Fibroblast of lung (primary cell): ENCODE measurements at regions not wholly inside any gene's neighbourhood (a gene's known extent, or its start where the extent isn't known, plus 50 kb on each side); places are given as distances from the start of the nearest gene placed in this dataset.

Experiments
- DNase-seq, 2 donors: peaks; one replicate each; pipeline versions ENCODE4 v3.0.0 to v3.0.0-alpha.2; 2010; ENCODE audit warnings: low read depth in 2 of 2
- H2AFZ ChIP-seq: 2 replicates; pipeline ENCODE4 v1.5.1; 2012; ENCODE audit warnings: low read length, control low read depth, inconsistent platforms
- H3K27ac ChIP-seq: 2 replicates; pipeline ENCODE4 v1.5.1; 2011; ENCODE audit warnings: low read length, control low read depth; ENCODE audit not compliant: insufficient read depth
- H3K27me3 ChIP-seq: 2 replicates; pipeline ENCODE4 v1.5.1; 2011; ENCODE audit warnings: mild to moderate bottlenecking, low read length; ENCODE audit not compliant: control insufficient read depth, insufficient read depth
- H3K36me3 ChIP-seq: 2 replicates; pipeline ENCODE4 v1.5.1; 2011; ENCODE audit warnings: low read length; ENCODE audit not compliant: control insufficient read depth, insufficient read depth
- H3K4me1 ChIP-seq: 2 replicates; pipeline ENCODE4 v1.5.1; 2011; ENCODE audit warnings: low read length; ENCODE audit not compliant: control insufficient read depth, insufficient read depth; ENCODE audit errors: extremely low read depth
- H3K4me2 ChIP-seq: 2 replicates; pipeline ENCODE4 v1.5.1; 2011; ENCODE audit warnings: low read length, control low read depth; ENCODE audit not compliant: insufficient read depth; ENCODE audit errors: extremely low read depth
- H3K4me3 ChIP-seq, 4 experiments: fragments of 200-600 bp in 1 of 4; sonication (generic) in 1 of 4; replicated peaks in 1 of 4; 2 replicates each; pipeline ENCODE4 v1.5.1; 2011 to 2016; ENCODE audit warnings: low read length in 4 of 4, low read depth in 3 of 4, mild to moderate bottlenecking in 3 of 4, control low read depth in 2 of 4, inconsistent platforms in 1 of 4, mixed read lengths in 1 of 4; ENCODE audit not compliant: insufficient read depth in 1 of 4; ENCODE audit errors: control extremely low read depth in 1 of 4
- H3K79me2 ChIP-seq: 2 replicates; pipeline ENCODE4 v1.5.1; 2012; ENCODE audit warnings: mild to moderate bottlenecking, low read length, inconsistent platforms; ENCODE audit not compliant: control insufficient read depth, insufficient read depth
- H3K9ac ChIP-seq: 2 replicates; pipeline ENCODE4 v1.5.1; 2011; ENCODE audit warnings: mild to moderate bottlenecking, low read length, control low read depth; ENCODE audit not compliant: insufficient read depth
- H3K9me3 ChIP-seq: 2 replicates; pipeline ENCODE4 v1.5.1; 2012; ENCODE audit warnings: low read depth, low read length; ENCODE audit not compliant: control insufficient read depth, insufficient read depth
- H4K20me1 ChIP-seq: 2 replicates; pipeline ENCODE4 v1.5.1; 2011; ENCODE audit warnings: low read length; ENCODE audit not compliant: control insufficient read depth, insufficient read depth; ENCODE audit errors: extremely low read depth
- CTCF ChIP-seq, 2 donors: IDR thresholded peaks in 1 of 2; conservative IDR thresholded peaks in 1 of 2; 1 replicate in 1 of 2; 2 replicates in 1 of 2; pipeline ENCODE4 v1.5.1; 2011 to 2012; ENCODE audit warnings: low read length in 2 of 2, control low read depth in 1 of 2, inconsistent platforms in 1 of 2, low read depth in 1 of 2, mild to moderate bottlenecking in 1 of 2
- EZH2 ChIP-seq: IDR thresholded peaks from 2 replicates; pipeline ENCODE4 v1.5.1; 2012; ENCODE audit warnings: low read length, control low read depth, mild to moderate bottlenecking; ENCODE audit errors: missing control alignments

- Histone ChIP-seq H3K4me2 (no peak overlapping the region), H3K9me3 (no peaks in the 10 kb centered on the region), H3K4me1 (no peaks in the 10 kb centered on the region), H3K27ac (no peak overlapping the region), H4K20me1 (no peaks in the 10 kb centered on the region), H3K4me3 (no peak overlapping the region), H3K79me2 (no peaks in the 10 kb centered on the region), H2AFZ (no peak overlapping the region), H3K9ac (no peak overlapping the region), H3K36me3 (no peaks in the 10 kb centered on the region), H3K27me3 (no peaks in the 10 kb centered on the region)
- no peak for TF ChIP-seq CTCF (conservative IDR thresholded peaks at IDR 0.05 in 1 of 2, IDR thresholded peaks at IDR 0.05 in 1 of 2; ENCODE audit: low read depth in 1 of 2, low read length in 2 of 2)
- no peak for TF ChIP-seq EZH2
- DNase-seq, result no peak
These were observed 837.3 kb upstream of the KLHL1 start for GRCh38 chr13:70945506-70945905.

- no peaks in the 10 kb centered on the region for H3K27me3 ChIP-seq
- TF ChIP-seq EZH2 (no peak), CTCF (conservative IDR thresholded peaks at IDR 0.05 in 1 of 2, IDR thresholded peaks at IDR 0.05 in 1 of 2; ENCODE audit: low read depth in 1 of 2, low read length in 2 of 2) (no peak)
- no peaks in the 10 kb centered on the region for H3K4me1 ChIP-seq
- H3K27ac ChIP-seq, result no peak overlapping the region
- H4K20me1 ChIP-seq, result no peaks in the 10 kb centered on the region
- no peaks in the 10 kb centered on the region for H3K9me3 ChIP-seq
- no peak overlapping the region for H3K4me3 ChIP-seq
- H2AFZ ChIP-seq, result no peak overlapping the region
- no peak overlapping the region for H3K4me2 ChIP-seq
- no peaks in the 10 kb centered on the region for H3K79me2 ChIP-seq
- no peak overlapping the region for H3K9ac ChIP-seq
- DNase-seq, result no peak
- no peaks in the 10 kb centered on the region for H3K36me3 ChIP-seq
These were observed 833.2 kb upstream of the KLHL1 start for GRCh38 chr13:70941454-70941853.

GRCh38 chr13:70938462-70938861, 830.2 kb upstream of the KLHL1 start:
- TF ChIP-seq EZH2, result no peak
- TF ChIP-seq CTCF (conservative IDR thresholded peaks at IDR 0.05 in 1 of 2, IDR thresholded peaks at IDR 0.05 in 1 of 2; ENCODE audit: low read depth in 1 of 2, low read length in 2 of 2), result no peak
- DNase-seq, result no peak
- no peaks in the 10 kb centered on the region for H3K79me2 ChIP-seq

More at GRCh38 chr13:70938462-70938861, 830.2 kb upstream of the KLHL1 start:
- Histone ChIP-seq H2AFZ (no peak overlapping the region), H3K9me3 (no peaks in the 10 kb centered on the region), H3K27me3 (no peaks in the 10 kb centered on the region), H3K4me2 (no peak overlapping the region), H3K27ac (no peak overlapping the region), H3K9ac (no peak overlapping the region), H4K20me1 (no peaks in the 10 kb centered on the region), H3K36me3 (no peaks in the 10 kb centered on the region), H3K4me1 (no peaks in the 10 kb centered on the region), H3K4me3 (no peak overlapping the region)
